ENCODE measurements at regions not wholly inside any gene's neighbourhood (a gene's known extent, or its start where the extent isn't known, plus 50 kb on each side); places are given as distances from the start of the nearest gene placed in this dataset.
"Not testable (repeated sequence)": the region's sequence is repeated elsewhere in the genome, so short reads cannot be mapped to it uniquely, and the experiment has no call there.

- no TSS peak for BruUV-seq (replicated peaks)
- ATAC-seq (no peak), DNase-seq (ENCODE audit: low read depth, low spot score) (peak; percentile 50)
- Histone ChIP-seq H3K27me3 (ENCODE audit: control insufficient read depth, insufficient read depth, low read length) (no peaks in the 10 kb centered on the region), H3K4me3 (ENCODE audit: low read depth in 2 of 2, low read length in 2 of 2) (no peak overlapping the region), H3K9me3 (ENCODE audit: control insufficient read depth, insufficient read depth, low read depth, low read length) (no peaks in the 10 kb centered on the region), H3K4me1 (ENCODE audit: control insufficient read depth, insufficient read depth, low read length) (peaks cover 19% of the 10 kb centered on the region), H3K36me3 (ENCODE audit: control insufficient read depth, insufficient read depth, low read length) (no peaks in the 10 kb centered on the region), H3K27ac (ENCODE audit: low read length) (peak overlapping the region; percentile 62; the same call in 1 of the 2 replicates)
- ChIA-PET CTCF (no interaction called here), POLR2A (no interaction called here)
- in situ Hi-C loops (cut with HindIII; ENCODE audit: low pct_unique_long_range_greater_than_20kb, low sequenced_read_pairs) (no loop called here), intact Hi-C loops (cut with micrococcal nuclease; ENCODE audit: unreplicated experiment) (no loop called here)
- TF ChIP-seq CTCF (IDR thresholded peaks at IDR 0.05) (no peak), REST (IDR thresholded peaks at IDR 0.05; ENCODE audit: insufficient read depth in 1 of 2, low read depth in 2 of 2, low read length in 1 of 2) (no peak), POLR2AphosphoS5 (IDR thresholded peaks at IDR 0.05; ENCODE audit: low read depth, low read length) (no peak), TCF7L2 (IDR thresholded peaks at IDR 0.05; ENCODE audit: low read depth, low read length) (no peak), SIN3A (IDR thresholded peaks at IDR 0.05; ENCODE audit: borderline replicate concordance, insufficient read depth, low read depth, low read length) (no peak)
Measured at GRCh38 chr20:51930775-51931174, 128.5 kb upstream of the SALL4 start.

GRCh38 chr20:51928931-51929330 lies 126.6 kb upstream of the SALL4 start:
- TF ChIP-seq TCF7L2 (IDR thresholded peaks at IDR 0.05; ENCODE audit: low read depth, low read length): no peak
- Histone ChIP-seq H3K27me3 (ENCODE audit: control insufficient read depth, insufficient read depth, low read length) (no peaks in the 10 kb centered on the region), H3K4me3 (ENCODE audit: low read depth in 2 of 2, low read length in 2 of 2) (no peak overlapping the region), H3K4me1 (ENCODE audit: control insufficient read depth, insufficient read depth, low read length) (peaks cover 9% of the 10 kb centered on the region; the same call in 1 of the 2 replicates), H3K36me3 (ENCODE audit: control insufficient read depth, insufficient read depth, low read length) (no peaks in the 10 kb centered on the region), H3K27ac (ENCODE audit: low read length) (no peak overlapping the region), H3K9me3 (ENCODE audit: control insufficient read depth, insufficient read depth, low read depth, low read length) (no peaks in the 10 kb centered on the region)
- DNase-seq (ENCODE audit: low read depth, low spot score) (no peak), ATAC-seq (no peak)
- in situ Hi-C loops (cut with HindIII; ENCODE audit: low pct_unique_long_range_greater_than_20kb, low sequenced_read_pairs): no loop called here
- intact Hi-C loops (cut with micrococcal nuclease; ENCODE audit: unreplicated experiment): no loop called here
- no TSS peak for BruUV-seq (replicated peaks)
- CTCF ChIA-PET: no interaction called here
- POLR2A ChIA-PET: interaction anchor here (0.7 kb wide), 1 partner anchor 60 kb away, joined by 13 read pairs; no protein-coding TSS in a partner anchor

- ATAC-seq; H3K4me3 ChIP-seq (ENCODE audit: low read depth in 2 of 2, low read length in 2 of 2); POLR2A ChIA-PET; BruUV-seq (replicated peaks); H3K9me3 ChIP-seq (ENCODE audit: control insufficient read depth, insufficient read depth, low read depth, low read length); H3K27ac ChIP-seq (ENCODE audit: low read length); CTCF ChIA-PET; H3K27me3 ChIP-seq (ENCODE audit: control insufficient read depth, insufficient read depth, low read length); DNase-seq (ENCODE audit: low read depth, low spot score); H3K36me3 ChIP-seq (ENCODE audit: control insufficient read depth, insufficient read depth, low read length); H3K4me1 ChIP-seq (ENCODE audit: control insufficient read depth, insufficient read depth, low read length); in situ Hi-C loops (cut with HindIII; ENCODE audit: low pct_unique_long_range_greater_than_20kb, low sequenced_read_pairs); intact Hi-C loops (cut with micrococcal nuclease; ENCODE audit: unreplicated experiment): not testable (repeated sequence)
Measured at GRCh38 chr20:51927970-51928369, 125.6 kb upstream of the SALL4 start.
